CD4-positive, alpha-beta T cell (primary cell): ENCODE measurements at regions not wholly inside any gene's neighbourhood (a gene's known extent, or its start where the extent isn't known, plus 50 kb on each side); places are given as distances from the start of the nearest gene placed in this dataset.

ENCODE experiments used
- ATAC-seq: fragments of 200-7000 bp; cut with Tn5 transposase; one replicate; pipeline ENCODE4 v1.10.0; 2022; ENCODE audit warnings: mild to moderate bottlenecking; ENCODE audit not compliant: poor library complexity
- CTCF ChIA-PET: fragments of 350-600 bp; sonication (Branson Sonifier 250); formaldehyde crosslinking; loops from one replicate; lab custom pipeline; 2021; ENCODE audit warnings: antibody characterized with exemption, inconsistent platforms; lab: Charles Lee
- POLR2A ChIA-PET: fragments of 350-600 bp; sonication (Branson Sonifier 250); formaldehyde crosslinking; loops from one replicate; lab custom pipeline; 2021; ENCODE audit warnings: antibody characterized with exemption, inconsistent platforms; lab: Charles Lee
- DNase-seq, 14 experiments: peaks; one replicate each; pipeline ENCODE4 v3.0.0-alpha.2; 2013 to 2020; ENCODE audit warnings: mixed read lengths in 2 of 14
- H3K27ac ChIP-seq, 2 donors: one replicate each; pipeline versions ENCODE4 v1.5.1 to v1.7.0; 2013; ENCODE audit warnings: low read length in 2 of 2, low read depth in 1 of 2, mild to moderate bottlenecking in 1 of 2
- H3K27me3 ChIP-seq, 2 experiments: 1 replicate in 1 of 2; 2 replicates in 1 of 2; pipeline versions ENCODE4 v1.6.1 to v1.7.0; 2013; ENCODE audit warnings: low read length in 2 of 2, control low read depth in 1 of 2, mild to moderate bottlenecking in 1 of 2, moderate library complexity in 1 of 2; ENCODE audit not compliant: insufficient read depth in 2 of 2, control insufficient read depth in 1 of 2
- H3K36me3 ChIP-seq: one replicate; pipeline ENCODE4 v1.6.1; 2013; ENCODE audit warnings: low read length, control low read depth; ENCODE audit not compliant: insufficient read depth
- H3K4me1 ChIP-seq: one replicate; pipeline ENCODE4 v1.6.1; 2013; ENCODE audit warnings: low read length, control low read depth; ENCODE audit not compliant: insufficient read depth
- H3K4me3 ChIP-seq: one replicate; pipeline ENCODE4 v1.5.1; 2013; ENCODE audit warnings: mild to moderate bottlenecking, low read length, moderate library complexity
- H3K9me3 ChIP-seq, 2 experiments: 1 replicate in 1 of 2; 2 replicates in 1 of 2; pipeline versions ENCODE4 v1.6.1 to v1.7.0; 2013; ENCODE audit warnings: low read length in 2 of 2, mild to moderate bottlenecking in 2 of 2, control low read depth in 1 of 2, moderate library complexity in 1 of 2; ENCODE audit not compliant: control insufficient read depth in 1 of 2, insufficient read depth in 1 of 2
- H3K27ac Mint-ChIP-seq: one replicate; pipeline ENCODE4 v1.8.0; 2020; ENCODE audit warnings: mixed read lengths
- H3K27me3 Mint-ChIP-seq: one replicate; pipeline ENCODE4 v1.8.0; 2021; ENCODE audit warnings: mixed read lengths
- H3K36me3 Mint-ChIP-seq: one replicate; pipeline ENCODE4 v1.8.0; 2021; ENCODE audit warnings: low read depth, mixed read lengths
- H3K4me1 Mint-ChIP-seq: one replicate; pipeline ENCODE4 v1.8.0; 2021; ENCODE audit warnings: low read depth, mixed read lengths
- H3K4me3 Mint-ChIP-seq: one replicate; pipeline ENCODE4 v1.8.0; 2020; ENCODE audit warnings: mild to moderate bottlenecking, mixed read lengths
- H3K9me3 Mint-ChIP-seq: one replicate; pipeline ENCODE4 v1.8.0; 2020; ENCODE audit warnings: mixed read lengths
- intact Hi-C, 2 experiments: fragments of 100-400 bp; cut with DNase I in 1 of 2; cut with micrococcal nuclease in 1 of 2; formaldehyde crosslinking; loops; one replicate each; pipeline versions ENCODE4 v1.15.1 to v1.9.0; 2023 to 2025; cut with DNase I, micrococcal nuclease
- TF ChIP-seq, protein P1 (sequence below): fragments of 200-600 bp; IDR thresholded peaks from one replicate; pipeline ENCODE4 v1.8.0; 2022; ENCODE audit warnings: antibody characterized with exemption, mild to moderate bottlenecking

DNA sequence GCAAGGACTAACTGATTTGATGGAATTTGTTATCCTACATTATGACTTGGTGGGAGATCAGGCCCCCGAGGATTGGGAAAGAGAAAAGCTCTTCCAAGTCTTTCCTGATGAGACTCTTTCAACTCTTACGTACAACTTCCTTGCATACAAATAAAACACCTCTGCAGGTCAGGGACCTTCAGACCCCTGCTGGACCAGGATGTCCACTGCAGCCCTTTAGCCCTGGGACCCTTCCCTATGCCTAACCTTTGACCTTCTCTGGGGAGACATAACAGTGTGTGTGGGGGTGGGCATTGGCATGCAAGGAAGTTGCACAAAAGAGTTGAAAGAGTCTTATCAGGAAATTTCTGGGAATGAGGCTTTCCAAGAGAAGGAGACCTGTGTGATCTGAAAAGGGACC lies 859.4 kb downstream of the TYW1 start:
- H3K4me3 Mint-ChIP-seq: no peak overlapping the region
- POLR2A ChIA-PET: no interaction called here
- intact Hi-C loops: no loop called here

DNA sequence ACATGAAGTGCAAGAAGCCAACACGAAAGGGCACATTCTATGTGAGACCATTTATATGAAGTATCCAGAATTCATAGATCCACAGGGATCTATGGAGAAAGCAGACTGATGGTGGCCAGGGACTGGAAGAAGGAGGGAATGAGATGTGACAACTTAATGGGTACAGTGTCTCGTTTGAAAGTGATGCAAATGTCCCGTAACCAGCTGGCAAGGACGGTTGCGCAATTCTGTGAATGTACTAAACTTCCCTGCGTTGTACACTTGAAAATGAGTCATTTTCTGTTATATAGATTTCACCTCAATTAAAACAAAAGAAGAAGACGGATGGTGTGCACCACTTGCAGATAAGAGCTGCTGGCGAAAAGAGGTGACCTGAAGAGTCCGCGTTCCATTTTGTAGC lies 861.1 kb downstream of the TYW1 start:
- DNase-seq (no peak), ATAC-seq (no peak)
- Histone ChIP-seq H3K27ac (no peak overlapping the region), H3K4me3 (no peak overlapping the region), H3K4me1 (no peaks in the 10 kb centered on the region), H3K27me3 (no peaks in the 10 kb centered on the region), H3K36me3 (no peaks in the 10 kb centered on the region), H3K9me3 (peaks cover 9 to 14% of the 10 kb centered on the region in 2 experiments)
- H3K4me3 Mint-ChIP-seq: no peak overlapping the region
- no peaks in the 10 kb centered on the region for H3K4me1 Mint-ChIP-seq
- no peaks in the 10 kb centered on the region for H3K27me3 Mint-ChIP-seq
- TF ChIP-seq, protein P1, sequence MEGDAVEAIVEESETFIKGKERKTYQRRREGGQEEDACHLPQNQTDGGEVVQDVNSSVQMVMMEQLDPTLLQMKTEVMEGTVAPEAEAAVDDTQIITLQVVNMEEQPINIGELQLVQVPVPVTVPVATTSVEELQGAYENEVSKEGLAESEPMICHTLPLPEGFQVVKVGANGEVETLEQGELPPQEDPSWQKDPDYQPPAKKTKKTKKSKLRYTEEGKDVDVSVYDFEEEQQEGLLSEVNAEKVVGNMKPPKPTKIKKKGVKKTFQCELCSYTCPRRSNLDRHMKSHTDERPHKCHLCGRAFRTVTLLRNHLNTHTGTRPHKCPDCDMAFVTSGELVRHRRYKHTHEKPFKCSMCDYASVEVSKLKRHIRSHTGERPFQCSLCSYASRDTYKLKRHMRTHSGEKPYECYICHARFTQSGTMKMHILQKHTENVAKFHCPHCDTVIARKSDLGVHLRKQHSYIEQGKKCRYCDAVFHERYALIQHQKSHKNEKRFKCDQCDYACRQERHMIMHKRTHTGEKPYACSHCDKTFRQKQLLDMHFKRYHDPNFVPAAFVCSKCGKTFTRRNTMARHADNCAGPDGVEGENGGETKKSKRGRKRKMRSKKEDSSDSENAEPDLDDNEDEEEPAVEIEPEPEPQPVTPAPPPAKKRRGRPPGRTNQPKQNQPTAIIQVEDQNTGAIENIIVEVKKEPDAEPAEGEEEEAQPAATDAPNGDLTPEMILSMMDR: no peak
- peaks cover 14% of the 10 kb centered on the region for H3K9me3 Mint-ChIP-seq
- H3K27ac Mint-ChIP-seq: no peak overlapping the region
- ChIA-PET CTCF (no interaction called here), POLR2A (no interaction called here)
- intact Hi-C loops: no loop called here
- H3K36me3 Mint-ChIP-seq: no peaks in the 10 kb centered on the region

More for the DNA sequence above, 859.4 kb downstream of the TYW1 start:
- no peak overlapping the region for H3K27ac ChIP-seq
- TF ChIP-seq, protein P1: no peak
- no peaks in the 10 kb centered on the region for H3K27me3 Mint-ChIP-seq
- no peaks in the 10 kb centered on the region for H3K36me3 ChIP-seq
- no peaks in the 10 kb centered on the region for H3K4me1 ChIP-seq
- peaks cover 0 to 17% of the 10 kb centered on the region in 2 experiments for H3K9me3 ChIP-seq
- no peak for DNase-seq
- no peaks in the 10 kb centered on the region for H3K27me3 ChIP-seq
- H3K4me1 Mint-ChIP-seq: no peaks in the 10 kb centered on the region
- ATAC-seq: no peak
- peaks cover 6% of the 10 kb centered on the region for H3K9me3 Mint-ChIP-seq
- H3K4me3 ChIP-seq: no peak overlapping the region
- H3K36me3 Mint-ChIP-seq: no peaks in the 10 kb centered on the region
- CTCF ChIA-PET: no interaction called here
- no peak overlapping the region for H3K27ac Mint-ChIP-seq

DNA sequence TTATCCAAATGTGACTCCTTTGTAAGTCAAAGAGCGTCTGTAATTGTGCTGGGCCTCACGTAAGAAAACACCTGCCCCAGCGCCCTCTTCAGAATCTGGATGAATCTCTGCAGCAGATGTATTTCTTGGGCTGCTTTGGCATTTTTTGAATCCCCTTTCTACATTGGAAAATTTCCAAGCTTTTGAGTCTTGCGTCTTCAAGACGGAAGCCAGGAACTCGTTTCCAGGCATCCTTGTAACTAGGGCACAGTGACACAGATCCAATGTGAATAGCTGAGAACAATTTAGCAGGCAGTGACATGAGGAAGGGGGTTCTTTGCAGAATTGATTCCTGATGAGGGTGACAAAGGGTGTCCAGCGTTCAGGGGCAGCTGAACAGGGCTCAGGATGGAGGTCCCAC lies 862.3 kb downstream of the TYW1 start:
- intact Hi-C loops: no loop called here
- no peaks in the 10 kb centered on the region for H3K4me1 Mint-ChIP-seq
- ChIA-PET CTCF (no interaction called here), POLR2A (no interaction called here)
- TF ChIP-seq, protein P1: no peak
- Histone ChIP-seq H3K36me3 (no peaks in the 10 kb centered on the region), H3K27me3 (no peaks in the 10 kb centered on the region), H3K4me3 (no peak overlapping the region), H3K27ac (no peak overlapping the region), H3K4me1 (no peaks in the 10 kb centered on the region), H3K9me3 (peaks cover 14 to 15% of the 10 kb centered on the region in 2 experiments)
- ATAC-seq (no peak), DNase-seq (no peak)
- H3K27ac Mint-ChIP-seq: no peak overlapping the region
- H3K27me3 Mint-ChIP-seq: no peaks in the 10 kb centered on the region
- peaks cover 14% of the 10 kb centered on the region for H3K9me3 Mint-ChIP-seq
- no peak overlapping the region for H3K4me3 Mint-ChIP-seq
- no peaks in the 10 kb centered on the region for H3K36me3 Mint-ChIP-seq
